GM21390 (cell line): ENCODE measurements at regions not wholly inside any gene's neighbourhood (a gene's known extent, or its start where the extent isn't known, plus 50 kb on each side); places are given as distances from the start of the nearest gene placed in this dataset.

Experiments
- ATAC-seq: cut with Tn5 transposase; IDR thresholded peaks from one replicate; pipeline ENCODE4 v1.9.1; 2021; ENCODE audit not compliant: unreplicated experiment

DNA sequence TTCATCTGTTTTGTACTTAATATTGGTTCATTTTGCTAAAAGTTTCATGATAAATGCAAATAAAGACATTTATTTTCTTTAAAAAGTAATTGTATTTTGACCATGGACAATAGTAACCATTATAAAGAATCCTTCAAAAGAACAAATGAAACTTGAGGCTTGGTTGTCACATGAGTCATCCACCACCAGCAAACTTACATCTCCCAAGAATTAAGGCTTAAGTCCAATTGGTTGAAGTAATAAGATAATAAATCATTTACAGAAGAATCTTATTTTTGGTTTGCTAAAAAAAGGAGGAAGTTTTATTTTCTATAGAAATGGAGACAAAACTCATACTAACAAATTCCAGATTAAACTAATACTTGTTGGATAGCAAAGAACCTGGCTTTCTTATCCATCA is 84.8 kb upstream of the KITLG start:
- no peak for ATAC-seq

DNA sequence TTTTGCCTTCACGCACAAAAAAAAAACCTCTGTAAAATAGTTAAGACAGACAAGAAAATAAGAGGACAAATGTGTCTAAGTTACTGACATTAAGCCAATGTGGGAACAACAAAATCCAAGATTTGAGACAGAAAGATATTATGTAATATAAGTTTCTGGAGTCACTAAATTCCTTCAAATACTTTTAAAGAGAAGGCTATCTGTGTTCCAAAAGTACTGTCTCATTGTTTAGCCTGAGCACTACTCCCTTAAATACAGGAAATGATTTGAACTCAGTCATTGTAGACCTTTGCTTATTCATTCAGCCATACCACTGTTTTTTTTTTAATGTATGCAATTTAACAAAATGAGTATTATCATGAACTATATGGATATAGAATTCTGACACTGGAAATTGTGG is 82.7 kb upstream of the KITLG start:
- ATAC-seq: no peak

DNA sequence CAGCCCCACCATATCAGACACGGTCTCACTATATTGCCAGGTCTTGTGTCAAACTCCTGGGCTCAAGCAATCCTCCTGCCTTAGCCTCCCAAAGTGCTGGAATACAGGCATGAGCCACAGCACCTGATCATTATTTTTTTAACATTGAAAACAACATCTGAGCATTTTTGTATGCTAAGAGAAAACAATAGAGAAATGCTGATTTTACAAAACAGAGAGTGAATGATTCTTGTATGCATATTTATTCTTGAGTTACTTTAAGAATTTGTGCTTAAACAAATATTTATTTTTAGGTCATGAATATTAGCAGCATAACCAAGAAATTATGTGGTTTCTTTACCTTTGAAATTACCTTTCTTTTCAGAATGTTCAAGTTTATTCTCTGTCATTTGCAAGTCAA is 81.8 kb upstream of the KITLG start:
- no peak for ATAC-seq

DNA sequence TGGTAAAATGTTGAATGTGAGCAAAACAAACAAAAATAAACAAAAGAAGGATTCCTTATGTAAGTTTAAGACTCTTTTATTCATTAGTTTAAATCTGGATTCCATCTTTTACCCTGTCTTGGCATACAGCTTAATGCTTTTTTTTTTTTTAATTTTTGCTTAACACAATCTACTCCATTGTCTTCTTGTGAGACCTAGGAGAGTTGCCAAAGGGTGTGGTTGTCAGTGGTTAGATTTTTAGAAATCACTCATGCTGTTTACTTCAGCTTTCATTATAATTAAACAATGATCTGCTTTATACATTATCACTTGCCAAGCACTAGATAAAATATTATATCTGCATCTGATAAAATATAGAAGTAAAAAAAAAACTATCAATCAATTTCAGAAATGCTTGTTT is 77.7 kb upstream of the KITLG start:
- ATAC-seq: no peak

- ATAC-seq: no peak
Measured at GRCh38 chr12:88650715-88651114, 70.4 kb upstream of the KITLG start.

GRCh38 chr12:88648625-88649024 is 68.4 kb upstream of the KITLG start:
- ATAC-seq: no peak

DNA sequence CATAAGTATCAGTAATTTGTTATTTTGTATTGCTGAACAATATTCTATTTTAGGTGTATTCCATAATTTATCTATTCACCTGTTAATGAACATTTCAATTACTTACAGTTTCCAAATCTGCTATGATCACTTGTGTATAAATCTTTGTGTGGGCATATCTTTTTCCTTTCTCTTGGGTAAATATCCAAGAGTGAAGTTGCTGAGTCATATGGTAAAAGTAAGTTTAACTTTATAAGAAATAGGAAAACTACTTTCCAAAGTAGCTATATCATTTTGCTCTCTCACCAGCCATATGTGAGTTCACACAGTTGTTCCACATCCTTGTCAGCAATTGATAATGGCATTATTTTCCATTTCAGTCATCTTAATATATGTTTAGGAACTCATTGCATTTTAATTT is 66.6 kb upstream of the KITLG start:
- no peak for ATAC-seq

DNA sequence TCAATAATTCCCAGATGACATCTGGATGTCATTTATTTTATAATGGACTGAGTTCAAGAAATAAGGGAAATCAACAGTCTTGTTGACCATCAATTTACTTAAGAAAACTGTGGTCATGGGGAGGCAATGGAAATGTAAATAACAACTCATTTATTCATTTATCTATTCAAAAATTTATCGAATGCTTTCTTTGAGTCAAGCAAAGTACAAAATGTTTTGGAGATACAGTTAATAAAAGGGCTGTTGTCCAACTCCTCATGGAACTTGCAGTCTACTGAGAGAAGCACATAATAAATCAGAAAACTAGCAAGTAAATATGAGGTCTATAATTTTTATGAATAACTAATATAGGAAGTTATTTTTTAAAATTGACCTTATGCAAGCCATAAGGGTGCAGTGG is 65.5 kb upstream of the KITLG start:
- ATAC-seq: no peak

GRCh38 chr12:88644946-88645702 is 64.9 kb upstream of the KITLG start:
- ATAC-seq: no peak

DNA sequence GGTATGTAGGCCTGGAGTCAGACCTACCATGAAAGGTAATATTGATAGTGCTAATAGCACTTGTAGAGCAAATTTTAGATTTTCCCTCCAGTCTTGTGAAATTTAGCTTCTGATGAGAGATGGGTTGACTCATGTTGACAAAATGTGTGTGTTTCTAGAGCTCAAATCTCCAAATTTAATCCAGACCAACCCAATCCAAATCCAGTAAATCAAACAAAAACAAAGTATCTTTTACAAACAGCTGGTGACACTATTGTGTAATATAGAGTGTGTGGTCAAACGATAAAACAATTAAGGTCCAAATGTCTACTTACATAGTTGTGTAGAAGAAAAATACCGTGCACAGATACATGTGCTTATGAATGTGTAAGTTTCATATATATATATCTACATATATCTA is 63.4 kb upstream of the KITLG start:
- ATAC-seq: no peak

DNA sequence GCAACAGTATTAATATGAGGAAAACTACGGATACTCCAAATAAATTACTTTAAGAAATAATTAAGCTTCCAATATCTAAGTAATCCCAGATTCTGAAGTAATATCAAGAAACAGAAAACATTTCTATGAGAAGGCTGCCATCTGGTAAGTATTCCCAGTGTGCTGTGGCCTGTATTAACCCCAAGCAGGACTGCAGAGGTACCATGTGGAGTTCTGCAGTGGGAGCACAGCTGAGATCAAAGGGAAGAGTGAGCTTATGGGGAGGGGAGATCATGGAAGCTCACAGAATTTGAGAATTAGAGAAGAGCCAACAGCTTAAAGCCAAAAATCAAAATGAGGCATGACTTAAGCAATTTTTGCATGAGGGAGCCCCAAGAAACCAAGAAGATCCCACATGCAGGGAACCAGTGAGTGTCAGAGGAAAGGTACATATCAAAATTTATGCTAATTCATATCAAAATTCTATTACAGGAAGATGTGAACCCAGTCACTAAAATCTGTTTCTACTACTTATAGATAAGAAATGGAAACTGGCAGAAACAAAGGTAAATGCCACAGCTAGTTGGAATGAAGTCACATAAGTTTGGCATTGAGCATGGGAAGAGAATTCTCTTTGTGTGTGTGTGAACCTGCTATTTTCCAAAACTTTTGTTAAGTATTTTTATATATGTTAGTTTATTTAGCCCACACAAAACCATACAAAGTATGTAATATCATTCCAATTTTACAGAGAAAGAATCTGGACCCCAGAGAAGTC is 62.6 kb upstream of the KITLG start:
- ATAC-seq: no peak

GRCh38 chr12:88638966-88639760 is 58.9 kb upstream of the KITLG start:
- no peak for ATAC-seq

DNA sequence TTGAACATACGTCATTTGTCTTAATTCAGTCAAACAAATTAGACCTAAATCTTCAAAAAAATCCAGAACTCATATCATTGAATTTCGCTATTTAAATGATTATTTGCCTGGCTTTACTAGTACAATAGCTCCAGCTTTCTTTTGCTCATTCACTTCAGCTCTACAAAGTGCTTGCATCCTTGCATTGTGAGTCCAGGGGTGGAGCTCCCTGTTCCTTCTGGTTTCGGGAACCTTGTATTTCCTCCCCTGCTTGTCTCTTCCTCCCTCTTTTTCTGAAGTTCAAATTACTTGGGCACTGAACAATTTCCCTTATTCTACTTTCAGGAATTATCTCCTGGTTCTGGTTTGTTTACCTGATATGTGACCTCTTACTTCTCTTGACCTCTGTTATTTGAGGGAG is 58.1 kb upstream of the KITLG start:
- ATAC-seq: no peak

DNA sequence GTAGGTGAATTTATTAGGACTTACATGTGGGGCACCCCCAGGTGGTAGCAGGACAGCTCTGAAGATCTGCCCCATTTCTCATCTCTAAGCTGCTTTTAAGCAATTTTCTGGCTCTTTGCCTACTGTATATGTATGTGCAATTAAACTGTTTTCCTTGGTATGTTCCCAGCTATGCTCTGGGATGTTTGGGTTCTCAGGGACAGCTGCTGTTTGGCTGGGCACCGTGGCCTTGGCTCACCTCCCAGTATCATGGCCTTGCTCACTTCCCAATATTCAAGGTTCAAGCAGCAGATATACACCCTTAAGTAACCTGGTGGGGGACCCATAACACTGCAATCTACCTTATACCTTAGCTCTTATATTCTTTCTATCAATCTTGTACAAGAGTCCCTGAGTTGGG is 53.7 kb upstream of the KITLG start:
- ATAC-seq: no peak

DNA sequence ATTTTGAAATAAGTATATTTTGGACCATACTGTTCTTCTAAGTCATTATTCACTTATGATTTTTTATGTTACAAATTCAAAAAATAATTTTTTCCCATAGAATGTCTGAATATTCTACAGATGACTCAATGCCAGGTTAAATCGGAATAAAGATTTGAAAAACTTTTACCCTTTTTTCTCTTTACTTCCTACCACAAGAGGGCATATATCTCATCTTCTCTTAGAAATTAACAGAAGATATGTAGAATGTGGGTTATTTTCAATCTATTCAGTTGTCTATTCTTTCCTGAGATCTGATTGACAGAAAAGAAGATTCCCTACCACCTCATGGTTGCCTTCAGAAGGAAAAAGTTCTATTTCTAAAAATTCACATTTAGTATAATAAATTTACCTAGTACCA is 53.0 kb upstream of the KITLG start:
- ATAC-seq: no peak

DNA sequence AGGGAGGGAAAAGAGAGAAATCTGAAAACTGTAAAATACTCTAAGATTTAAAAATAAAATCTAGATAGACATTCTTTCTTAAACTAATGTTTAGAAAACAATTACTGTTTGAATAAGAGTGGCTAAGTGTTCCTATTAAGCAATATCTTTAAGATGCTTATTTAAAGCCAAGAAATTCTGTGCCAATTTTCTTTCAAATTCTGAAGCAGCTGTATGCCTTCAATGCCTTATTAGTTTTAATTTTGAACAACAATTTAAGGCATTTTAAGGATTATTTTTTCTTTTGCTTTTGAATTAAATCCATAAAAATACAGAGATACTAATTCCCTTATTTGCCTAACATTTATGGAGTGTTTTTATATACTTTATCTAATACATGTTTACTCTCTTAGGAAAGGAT is 50.3 kb upstream of the KITLG start:
- ATAC-seq: no peak
